ENCODE measurements at regions not wholly inside any gene's neighbourhood (a gene's known extent, or its start where the extent isn't known, plus 50 kb on each side); places are given as distances from the start of the nearest gene placed in this dataset.

DNA sequence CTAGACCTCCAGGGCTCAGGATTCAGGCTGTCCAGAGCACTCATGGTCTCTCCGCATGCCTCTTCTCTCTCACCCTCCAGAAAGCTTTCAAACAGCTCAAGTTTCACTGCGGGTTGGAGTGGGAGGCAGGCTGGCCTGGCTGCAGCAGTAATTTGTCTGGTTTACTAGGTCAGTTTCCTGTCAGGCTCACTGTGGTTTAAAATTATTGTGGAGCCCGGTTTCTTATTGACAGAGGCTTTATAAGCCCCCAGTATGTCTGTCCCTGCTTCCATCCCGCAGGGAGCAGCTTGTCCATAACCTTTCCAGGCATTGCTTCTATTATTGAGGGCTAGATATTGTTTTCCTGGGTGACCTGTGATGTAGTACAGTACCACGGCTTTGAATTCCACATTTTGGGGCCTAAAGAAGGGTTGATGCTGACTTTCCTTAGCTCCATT lies 235.3 kb upstream of the SORL1-AS1 start:
- Mint-ChIP-seq H3K36me3 (ENCODE audit: low read depth, unreplicated experiment) (no peaks in the 10 kb centered on the region), H3K27ac (ENCODE audit: unreplicated experiment) (no peak overlapping the region), H3K9me3 (ENCODE audit: unreplicated experiment) (no peaks in the 10 kb centered on the region), H3K4me1 (ENCODE audit: unreplicated experiment) (peaks cover 6% of the 10 kb centered on the region), H3K27me3 (ENCODE audit: unreplicated experiment) (no peaks in the 10 kb centered on the region), H3K4me3 (ENCODE audit: unreplicated experiment) (no peak overlapping the region)
- no peak for DNase-seq (ENCODE audit: low spot score)
- no peak for TF ChIP-seq CTCF (IDR thresholded peaks at IDR 0.05; ENCODE audit: unreplicated experiment)

GRCh38 chr11:121683791-121684190 lies 231.0 kb upstream of the SORL1-AS1 start:
- Mint-ChIP-seq H3K27ac (ENCODE audit: unreplicated experiment) (no peak overlapping the region), H3K36me3 (ENCODE audit: low read depth, unreplicated experiment) (no peaks in the 10 kb centered on the region), H3K4me1 (ENCODE audit: unreplicated experiment) (peaks cover 2% of the 10 kb centered on the region), H3K4me3 (ENCODE audit: unreplicated experiment) (no peak overlapping the region), H3K27me3 (ENCODE audit: unreplicated experiment) (peaks cover 3% of the 10 kb centered on the region), H3K9me3 (ENCODE audit: unreplicated experiment) (no peaks in the 10 kb centered on the region)
- DNase-seq (ENCODE audit: low spot score), result no peak
- TF ChIP-seq CTCF (IDR thresholded peaks at IDR 0.05; ENCODE audit: unreplicated experiment), result no peak
